Body of pancreas (tissue), 4 donors: ENCODE measurements at regions not wholly inside any gene's neighbourhood (a gene's known extent, or its start where the extent isn't known, plus 50 kb on each side); places are given as distances from the start of the nearest gene placed in this dataset.

Source experiments
- CTCF ChIP-seq, 7 experiments: fragments of 450-650 bp in 4 of 7; fragments of 200-600 bp in 3 of 7; sonication (generic) in 3 of 7; IDR thresholded peaks; one replicate each; pipeline ENCODE4 v1.5.1; 2016 to 2019; ENCODE audit warnings: antibody characterized with exemption in 7 of 7
- POLR2A ChIP-seq, 3 donors: fragments of 450-650 bp; IDR thresholded peaks; one replicate each; pipeline ENCODE4 v1.6.1; 2016; ENCODE audit warnings: antibody characterized with exemption in 3 of 3, mild to moderate bottlenecking in 2 of 3

GRCh38 chr4:45078201-45078600, 351.8 kb upstream of the GNPDA2 start:
- TF ChIP-seq POLR2A (IDR thresholded peaks at IDR 0.05), result no peak
- TF ChIP-seq CTCF (IDR thresholded peaks at IDR 0.05), result no peak
